NB4 (cell line): ENCODE measurements at regions not wholly inside any gene's neighbourhood (a gene's known extent, or its start where the extent isn't known, plus 50 kb on each side); places are given as distances from the start of the nearest gene placed in this dataset.

Source experiments
- DNase-seq: peaks from one replicate; pipeline ENCODE4 v3.0.0; 2010; ENCODE audit warnings: low read depth
- H3K4me3 ChIP-seq: one replicate; pipeline ENCODE4 v1.5.1; 2011; ENCODE audit warnings: mild to moderate bottlenecking, low read depth, low read length, moderate library complexity
- CTCF ChIP-seq: IDR thresholded peaks from one replicate; pipeline ENCODE4 v1.5.1; 2012; ENCODE audit warnings: low read depth, low read length
- MYC ChIP-seq: IDR thresholded peaks from 2 replicates; pipeline ENCODE4 v1.6.1; 2011; ENCODE audit warnings: low read depth, low read length
- POLR2A ChIP-seq: IDR thresholded peaks from 2 replicates; pipeline ENCODE4 v1.6.1; 2011; ENCODE audit warnings: mild to moderate bottlenecking; ENCODE audit not compliant: insufficient read length; ENCODE audit errors: extremely low read depth
- TF ChIP-seq, protein P1 (sequence below): IDR thresholded peaks from 2 replicates; pipeline ENCODE4 v1.6.1; 2011; ENCODE audit warnings: low read depth, low read length

GRCh38 chr5:143572671-143573070 lies 169.2 kb upstream of the NR3C1 start:
- no peak overlapping the region for H3K4me3 ChIP-seq
- no peak for TF ChIP-seq MYC
- TF ChIP-seq, protein P1, sequence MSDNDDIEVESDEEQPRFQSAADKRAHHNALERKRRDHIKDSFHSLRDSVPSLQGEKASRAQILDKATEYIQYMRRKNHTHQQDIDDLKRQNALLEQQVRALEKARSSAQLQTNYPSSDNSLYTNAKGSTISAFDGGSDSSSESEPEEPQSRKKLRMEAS = no peak
- TF ChIP-seq POLR2A = no peak
- no peak for TF ChIP-seq CTCF
- no peak for DNase-seq

- TF ChIP-seq, protein P1 = no peak
- no peak overlapping the region for H3K4me3 ChIP-seq
- DNase-seq = no peak
Measured at GRCh38 chr5:143571642-143572624, 168.4 kb upstream of the NR3C1 start.

GRCh38 chr5:143570989-143571388 lies 167.5 kb upstream of the NR3C1 start:
- H3K4me3 ChIP-seq = no peak overlapping the region
- no peak for DNase-seq
- TF ChIP-seq CTCF = no peak

DNA sequence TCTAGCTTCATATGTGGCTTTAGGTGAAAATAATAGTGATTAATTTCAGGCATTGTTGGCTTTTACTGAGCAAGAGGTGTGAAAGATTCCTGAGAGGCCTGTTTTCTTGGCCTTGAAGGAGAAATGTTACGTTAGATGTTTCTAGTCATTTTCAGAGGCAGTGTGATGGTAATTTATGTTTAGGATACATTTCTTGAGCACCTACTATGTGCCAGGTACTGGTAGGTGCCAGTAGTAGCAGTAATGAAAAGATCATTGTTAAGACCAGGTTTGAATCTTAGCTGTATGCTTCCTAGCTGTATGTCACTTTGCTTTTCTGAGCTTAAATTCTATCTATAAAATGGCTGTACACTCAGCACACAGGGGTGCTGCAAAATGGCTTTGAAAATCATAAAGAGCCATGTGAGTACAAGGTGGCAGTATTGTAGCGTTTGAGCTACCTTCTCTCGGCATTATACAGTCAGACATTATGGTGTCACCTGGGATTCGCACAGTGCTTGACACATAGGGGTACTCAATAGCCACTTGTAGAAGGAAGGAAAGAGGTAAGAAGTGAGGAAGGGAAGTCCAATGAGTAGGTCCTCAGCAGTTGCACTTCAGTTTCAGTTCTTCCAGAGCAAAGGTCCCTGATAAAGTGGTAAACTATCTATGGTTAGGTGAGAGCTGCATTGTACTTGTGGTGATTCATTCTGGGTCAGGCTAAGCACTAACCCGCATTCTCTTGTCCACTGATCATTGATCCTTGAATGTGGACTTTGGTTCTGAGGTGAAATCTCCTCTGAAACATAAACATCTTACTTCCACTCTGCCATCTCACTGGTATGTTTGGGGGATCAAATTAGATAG lies 166.5 kb upstream of the NR3C1 start:
- TF ChIP-seq MYC (no peak), CTCF (no peak), POLR2A (no peak)
- TF ChIP-seq, protein P1 = no peak
- H3K4me3 ChIP-seq = no peak overlapping the region
- no peak for DNase-seq

GRCh38 chr5:143569213-143569701 lies 165.8 kb upstream of the NR3C1 start:
- TF ChIP-seq CTCF (no peak), POLR2A (no peak), MYC (no peak)
- TF ChIP-seq, protein P1 = no peak
- H3K4me3 ChIP-seq = no peak overlapping the region
- DNase-seq = no peak
